H9 (cell line): ENCODE measurements at regions not wholly inside any gene's neighbourhood (a gene's known extent, or its start where the extent isn't known, plus 50 kb on each side); places are given as distances from the start of the nearest gene placed in this dataset.

ENCODE experiments used
- DNase-seq: peaks from one replicate; pipeline ENCODE4 v3.0.0-alpha.2; 2017
- H2AFZ ChIP-seq: one replicate; pipeline ENCODE4 v1.6.1; 2013; ENCODE audit warnings: mild to moderate bottlenecking, low read length, control low read depth, moderate library complexity
- H2AK5ac ChIP-seq: 2 replicates; pipeline ENCODE4 v1.6.1; 2013; ENCODE audit warnings: low read length, control low read depth, mixed read lengths; ENCODE audit not compliant: insufficient read length
- H2BK120ac ChIP-seq: one replicate; pipeline ENCODE4 v1.6.1; 2013; ENCODE audit warnings: low read depth, mild to moderate bottlenecking, low read length, control low read depth, inconsistent platforms; ENCODE audit not compliant: poor library complexity, severe bottlenecking
- H2BK12ac ChIP-seq: 2 replicates; pipeline ENCODE4 v1.6.1; 2013; ENCODE audit warnings: low read length, control low read depth, mixed read lengths, low read depth; ENCODE audit not compliant: insufficient read length
- H2BK15ac ChIP-seq: 2 replicates; pipeline ENCODE4 v1.6.1; 2013; ENCODE audit warnings: low read depth, low read length, control low read depth
- H2BK20ac ChIP-seq: one replicate; pipeline ENCODE4 v1.6.1; 2013; ENCODE audit warnings: low read depth, mild to moderate bottlenecking, low read length, control low read depth, inconsistent platforms; ENCODE audit not compliant: poor library complexity, severe bottlenecking
- H2BK5ac ChIP-seq: 2 replicates; pipeline ENCODE4 v1.6.1; 2013; ENCODE audit warnings: low read length, control low read depth, mixed read lengths; ENCODE audit not compliant: insufficient read length
- H3K14ac ChIP-seq: 2 replicates; pipeline ENCODE4 v1.6.1; 2013; ENCODE audit warnings: low read length, control low read depth; ENCODE audit not compliant: insufficient read depth
- H3K18ac ChIP-seq: 2 replicates; pipeline ENCODE4 v1.6.1; 2013; ENCODE audit warnings: low read depth, mild to moderate bottlenecking, mixed read lengths, low read length, control low read depth; ENCODE audit not compliant: insufficient read length
- H3K23ac ChIP-seq: 2 replicates; pipeline ENCODE4 v1.6.1; 2013; ENCODE audit warnings: low read length, control low read depth, mixed read lengths, low read depth; ENCODE audit not compliant: insufficient read length
- H3K23me2 ChIP-seq: 2 replicates; pipeline ENCODE4 v1.6.1; 2013; ENCODE audit warnings: low read depth, mild to moderate bottlenecking, mixed read lengths, low read length, control low read depth; ENCODE audit not compliant: insufficient read length, poor library complexity, severe bottlenecking
- H3K27ac ChIP-seq: 2 replicates; pipeline ENCODE4 v1.5.1; 2013; ENCODE audit warnings: low read length, control low read depth, mixed read lengths, low read depth; ENCODE audit not compliant: insufficient read length
- H3K27me3 ChIP-seq: 2 replicates; pipeline ENCODE4 v1.6.1; 2013; ENCODE audit warnings: low read length, control low read depth, inconsistent platforms; ENCODE audit not compliant: insufficient read depth
- H3K4ac ChIP-seq: 2 replicates; pipeline ENCODE4 v1.6.1; 2013; ENCODE audit warnings: low read depth, mild to moderate bottlenecking, control low read depth, inconsistent platforms, low read length, moderate library complexity
- H3K4me1 ChIP-seq: 2 replicates; pipeline ENCODE4 v1.6.1; 2013; ENCODE audit warnings: low read length, control low read depth, inconsistent platforms; ENCODE audit not compliant: insufficient read depth
- H3K4me2 ChIP-seq: 2 replicates; pipeline ENCODE4 v1.6.1; 2013; ENCODE audit warnings: low read length, control low read depth, mixed read lengths; ENCODE audit not compliant: insufficient read length, insufficient read depth
- H3K56ac ChIP-seq: 2 replicates; pipeline ENCODE4 v1.6.1; 2013; ENCODE audit warnings: low read depth, mild to moderate bottlenecking, mixed read lengths, low read length, control low read depth; ENCODE audit not compliant: insufficient read length
- H3K79me1 ChIP-seq: 2 replicates; pipeline ENCODE4 v1.6.1; 2013; ENCODE audit warnings: low read depth, mild to moderate bottlenecking, moderate library complexity, low read length, control low read depth, inconsistent platforms; ENCODE audit not compliant: insufficient read depth, poor library complexity, severe bottlenecking
- H3K79me2 ChIP-seq: 2 replicates; pipeline ENCODE4 v1.6.1; 2013; ENCODE audit warnings: low read length, control low read depth, inconsistent platforms; ENCODE audit not compliant: insufficient read depth
- H3K9ac ChIP-seq: 2 replicates; pipeline ENCODE4 v1.6.1; 2013; ENCODE audit warnings: low read length, control low read depth, mixed read lengths; ENCODE audit not compliant: insufficient read length; ENCODE audit errors: extremely low read depth
- H3K9me3 ChIP-seq: one replicate; pipeline ENCODE4 v1.6.1; 2013; ENCODE audit warnings: low read depth, low read length, inconsistent platforms; ENCODE audit not compliant: control insufficient read depth
- H3T11ph ChIP-seq: one replicate; pipeline ENCODE4 v1.6.1; 2013; ENCODE audit warnings: mild to moderate bottlenecking, low read length, control low read depth, inconsistent platforms
- H4K20me1 ChIP-seq: one replicate; pipeline ENCODE4 v1.6.1; 2013; ENCODE audit not compliant: control insufficient read depth, insufficient read length, insufficient read depth
- H4K5ac ChIP-seq: 2 replicates; pipeline ENCODE4 v1.6.1; 2013; ENCODE audit warnings: low read depth, mild to moderate bottlenecking, mixed read lengths, low read length, control low read depth; ENCODE audit not compliant: insufficient read length
- H4K8ac ChIP-seq: replicated peaks from 2 replicates; pipeline ENCODE4 v1.6.1; 2013; ENCODE audit warnings: low read length, control low read depth, mixed read lengths, low read depth; ENCODE audit not compliant: insufficient read length
- H4K91ac ChIP-seq: 2 replicates; pipeline ENCODE4 v1.6.1; 2013; ENCODE audit warnings: low read depth, mild to moderate bottlenecking, moderate library complexity, mixed read lengths, low read length, control low read depth; ENCODE audit not compliant: insufficient read length
- H3K27ac Mint-ChIP-seq, 3 experiments: 2 replicates in 2 of 3; 3 replicates in 1 of 3; pipeline ENCODE4 v1.8.0; 2020 to 2021; ENCODE audit warnings: mixed read lengths in 3 of 3, mild to moderate bottlenecking in 1 of 3, moderate library complexity in 1 of 3
- H3K27me3 Mint-ChIP-seq: 2 replicates; pipeline ENCODE4 v1.8.0; 2021; ENCODE audit warnings: low read depth, mild to moderate bottlenecking, moderate library complexity, mixed read lengths
- H3K36me3 Mint-ChIP-seq, 3 experiments: 2 replicates in 2 of 3; 3 replicates in 1 of 3; pipeline ENCODE4 v1.8.0; 2020 to 2021; ENCODE audit warnings: low read depth in 3 of 3, mixed read lengths in 3 of 3; ENCODE audit not compliant: insufficient read depth in 1 of 3
- H3K4me1 Mint-ChIP-seq, 2 experiments: 2 replicates each; pipeline ENCODE4 v1.8.0; 2020; ENCODE audit warnings: mixed read lengths in 2 of 2
- H3K4me3 Mint-ChIP-seq, 2 experiments: 2 replicates in 1 of 2; 3 replicates in 1 of 2; pipeline ENCODE4 v1.8.0; 2020 to 2021; ENCODE audit warnings: mild to moderate bottlenecking in 2 of 2, mixed read lengths in 2 of 2, moderate library complexity in 1 of 2
- H3K9me3 Mint-ChIP-seq, 2 experiments: 2 replicates in 1 of 2; 3 replicates in 1 of 2; pipeline ENCODE4 v1.8.0; 2020; ENCODE audit warnings: mild to moderate bottlenecking in 2 of 2, mixed read lengths in 2 of 2, moderate library complexity in 1 of 2
- WGBS: extraction: QIAGEN DNeasy Blood & Tissue Kit; methylation state at CpG from one replicate; pipeline ENCODE4 v1.1.7; 2013; ENCODE audit warnings: missing lambda C conversion rate, low lambda C conversion rate, mixed read lengths; ENCODE audit not compliant: insufficient read length; ENCODE audit errors: extremely low coverage; 5-methylcytosine and 5-hydroxymethylcytosine counted together
- TF ChIP-seq, protein P1 (sequence below): fragments of 200-600 bp; sonication (generic); conservative IDR thresholded peaks from 3 replicates; pipeline ENCODE4 v1.8.0; 2021; ENCODE audit warnings: antibody characterized with exemption, mild to moderate bottlenecking

- Histone ChIP-seq H3K23me2 (no peaks in the 10 kb centered on the region), H3K4me1 (no peaks in the 10 kb centered on the region), H3T11ph (no peak overlapping the region), H3K18ac (no peak overlapping the region), H3K4me2 (no peak overlapping the region), H2BK12ac (no peak overlapping the region), H2BK5ac (no peak overlapping the region), H3K27ac (no peak overlapping the region), H2BK15ac (no peak overlapping the region), H3K9ac (no peak overlapping the region), H3K14ac (no peak overlapping the region), H4K8ac (no peak overlapping the region), H4K5ac (no peak overlapping the region), H2BK20ac (no peak overlapping the region), H3K56ac (no peak overlapping the region), H3K27me3 (no peaks in the 10 kb centered on the region), H3K79me2 (no peaks in the 10 kb centered on the region), H2AK5ac (no peak overlapping the region), H3K4ac (no peak overlapping the region), H3K79me1 (no peaks in the 10 kb centered on the region), H4K91ac (no peak overlapping the region), H2AFZ (no peak overlapping the region), H4K20me1 (no peaks in the 10 kb centered on the region), H2BK120ac (no peak overlapping the region), H3K23ac (no peak overlapping the region), H3K9me3 (no peaks in the 10 kb centered on the region)
- WGBS = no CpG with 5 or more reads among the region's 13 CpGs
- H3K9me3 Mint-ChIP-seq = no peaks in the 10 kb centered on the region
- H3K27ac Mint-ChIP-seq = no peak overlapping the region
- no peak overlapping the region for H3K4me3 Mint-ChIP-seq
- no peaks in the 10 kb centered on the region for H3K27me3 Mint-ChIP-seq
- no peak for DNase-seq
- H3K4me1 Mint-ChIP-seq = no peaks in the 10 kb centered on the region
- TF ChIP-seq, protein P1, sequence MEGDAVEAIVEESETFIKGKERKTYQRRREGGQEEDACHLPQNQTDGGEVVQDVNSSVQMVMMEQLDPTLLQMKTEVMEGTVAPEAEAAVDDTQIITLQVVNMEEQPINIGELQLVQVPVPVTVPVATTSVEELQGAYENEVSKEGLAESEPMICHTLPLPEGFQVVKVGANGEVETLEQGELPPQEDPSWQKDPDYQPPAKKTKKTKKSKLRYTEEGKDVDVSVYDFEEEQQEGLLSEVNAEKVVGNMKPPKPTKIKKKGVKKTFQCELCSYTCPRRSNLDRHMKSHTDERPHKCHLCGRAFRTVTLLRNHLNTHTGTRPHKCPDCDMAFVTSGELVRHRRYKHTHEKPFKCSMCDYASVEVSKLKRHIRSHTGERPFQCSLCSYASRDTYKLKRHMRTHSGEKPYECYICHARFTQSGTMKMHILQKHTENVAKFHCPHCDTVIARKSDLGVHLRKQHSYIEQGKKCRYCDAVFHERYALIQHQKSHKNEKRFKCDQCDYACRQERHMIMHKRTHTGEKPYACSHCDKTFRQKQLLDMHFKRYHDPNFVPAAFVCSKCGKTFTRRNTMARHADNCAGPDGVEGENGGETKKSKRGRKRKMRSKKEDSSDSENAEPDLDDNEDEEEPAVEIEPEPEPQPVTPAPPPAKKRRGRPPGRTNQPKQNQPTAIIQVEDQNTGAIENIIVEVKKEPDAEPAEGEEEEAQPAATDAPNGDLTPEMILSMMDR = no peak
- H3K36me3 Mint-ChIP-seq = no peaks in the 10 kb centered on the region
Measured at GRCh38 chr18:70659036-70659925, 370.4 kb downstream of the SOCS6 start.
